WTC11 (cell line): ENCODE measurements at regions not wholly inside any gene's neighbourhood (a gene's known extent, or its start where the extent isn't known, plus 50 kb on each side); places are given as distances from the start of the nearest gene placed in this dataset.

Source experiments
- ATAC-seq: fragments of 200-7000 bp; cut with Tn5 transposase; 2 replicates; pipeline ENCODE4 v1.10.0; 2021; ENCODE audit warnings: mild to moderate bottlenecking, moderate library complexity
- CTCF ChIA-PET: fragments of 300-600 bp; sonication (Branson Sonifier 250); formaldehyde crosslinking; loops from one replicate; lab custom pipeline; 2021; ENCODE audit warnings: antibody characterized with exemption; lab: Charles Lee
- POLR2A ChIA-PET: fragments of 350-600 bp; sonication (Branson Sonifier 250); formaldehyde crosslinking; loops from one replicate; lab custom pipeline; 2021; ENCODE audit warnings: antibody characterized with exemption; lab: Charles Lee
- DNase-seq: peaks from one replicate; pipeline ENCODE4 v3.0.0; 2021; ENCODE audit warnings: low spot score
- H3K27ac Mint-ChIP-seq: 2 replicates; pipeline ENCODE4 v1.8.0; 2021; ENCODE audit warnings: mixed read lengths
- H3K27me3 Mint-ChIP-seq: 2 replicates; pipeline ENCODE4 v1.8.0; 2021; ENCODE audit warnings: low read depth, mild to moderate bottlenecking, moderate library complexity, mixed read lengths
- H3K36me3 Mint-ChIP-seq: 2 replicates; pipeline ENCODE4 v1.8.0; 2021; ENCODE audit warnings: mixed read lengths
- H3K4me1 Mint-ChIP-seq: 2 replicates; pipeline ENCODE4 v1.8.0; 2022; ENCODE audit warnings: mixed read lengths
- H3K4me3 Mint-ChIP-seq: 2 replicates; pipeline ENCODE4 v1.8.0; 2021; ENCODE audit warnings: mild to moderate bottlenecking, moderate library complexity, mixed read lengths
- H3K9me3 Mint-ChIP-seq: 2 replicates; pipeline ENCODE4 v1.8.0; 2021; ENCODE audit warnings: mixed read lengths
- ARID4B ChIP-seq: sonication (generic); formaldehyde crosslinking; IDR thresholded peaks from 2 replicates; pipeline ENCODE4 v1.8.0; 2023; ENCODE audit warnings: missing genetic modification reagents, mild to moderate bottlenecking, borderline replicate concordance
- ATF1 ChIP-seq: sonication (generic); formaldehyde crosslinking; IDR thresholded peaks from 2 replicates; pipeline ENCODE4 v1.8.1; 2023; ENCODE audit warnings: mild to moderate bottlenecking, moderate library complexity, missing genetic modification reagents
- CTCF ChIP-seq: fragments of 200-600 bp; IDR thresholded peaks from 2 replicates; pipeline ENCODE4 v1.8.0; 2022; ENCODE audit warnings: antibody characterized with exemption
- E2F1 ChIP-seq: sonication (generic); formaldehyde crosslinking; IDR thresholded peaks from 2 replicates; pipeline ENCODE4 v1.8.0; 2022; ENCODE audit warnings: mild to moderate bottlenecking, missing genetic modification reagents
- ERG ChIP-seq: fragments of 250-450 bp; sonication (Bioruptor Pico); IDR thresholded peaks from 2 replicates; pipeline ENCODE4 v1.8.0; 2021; ENCODE audit warnings: mild to moderate bottlenecking
- ETV6 ChIP-seq: sonication (generic); formaldehyde crosslinking; IDR thresholded peaks from 2 replicates; pipeline ENCODE4 v1.8.1; 2022; ENCODE audit warnings: mild to moderate bottlenecking, missing genetic modification reagents
- GTF2I ChIP-seq: fragments of 250-450 bp; sonication (Bioruptor Pico); conservative IDR thresholded peaks from 2 replicates; pipeline ENCODE4 v1.4.0; 2021; ENCODE audit warnings: mild to moderate bottlenecking
- MAX ChIP-seq: sonication (generic); formaldehyde crosslinking; IDR thresholded peaks from 2 replicates; pipeline ENCODE4 v1.8.0; 2022; ENCODE audit warnings: mild to moderate bottlenecking, missing genetic modification reagents
- NFE2L1 ChIP-seq: sonication (generic); formaldehyde crosslinking; IDR thresholded peaks from 2 replicates; pipeline ENCODE4 v1.8.1; 2023; ENCODE audit warnings: missing genetic modification reagents
- NR2C2 ChIP-seq: sonication (generic); formaldehyde crosslinking; IDR thresholded peaks from 2 replicates; pipeline ENCODE4 v1.8.0; 2022; ENCODE audit warnings: mild to moderate bottlenecking, missing genetic modification reagents
- PRRX2 ChIP-seq: fragments of 250-450 bp; sonication (Bioruptor Pico); IDR thresholded peaks from 2 replicates; pipeline ENCODE4 v1.8.0; 2021; ENCODE audit warnings: mild to moderate bottlenecking
- STAT6 ChIP-seq: sonication (generic); formaldehyde crosslinking; conservative IDR thresholded peaks from 2 replicates; pipeline ENCODE4 v1.8.1; 2023; ENCODE audit warnings: mild to moderate bottlenecking, low read depth, missing genetic modification reagents, moderate library complexity
- TCF7 ChIP-seq: sonication (generic); formaldehyde crosslinking; IDR thresholded peaks from 2 replicates; pipeline ENCODE4 v1.8.0; 2022; ENCODE audit warnings: mild to moderate bottlenecking, low read depth, missing genetic modification reagents, moderate library complexity
- TEAD1 ChIP-seq: sonication (generic); formaldehyde crosslinking; IDR thresholded peaks from 2 replicates; pipeline ENCODE4 v1.8.0; 2022; ENCODE audit warnings: mild to moderate bottlenecking, missing genetic modification reagents
- ZNF138 ChIP-seq: sonication (generic); formaldehyde crosslinking; conservative IDR thresholded peaks from 2 replicates; pipeline ENCODE4 v1.8.1; 2022; ENCODE audit warnings: mild to moderate bottlenecking, moderate library complexity, missing genetic modification reagents
- ZNF263 ChIP-seq: sonication (generic); formaldehyde crosslinking; IDR thresholded peaks from 2 replicates; pipeline ENCODE4 v1.8.1; 2022; ENCODE audit warnings: low read depth, mild to moderate bottlenecking, moderate library complexity, missing genetic modification reagents
- ZNF416 ChIP-seq: fragments of 250-450 bp; sonication (Bioruptor Pico); IDR thresholded peaks from 2 replicates; pipeline ENCODE4 v1.9.0; 2021; ENCODE audit warnings: mild to moderate bottlenecking, inconsistent platforms

- TF ChIP-seq ATF1 (CRISPR knock-in tag) = no peak
- no peak for TF ChIP-seq E2F1 (CRISPR knock-in tag)
- TF ChIP-seq STAT6 = no peak
- Mint-ChIP-seq H3K27ac (no peak overlapping the region), H3K4me3 (no peak overlapping the region), H3K9me3 (peaks cover 19% of the 10 kb centered on the region), H3K27me3 (no peaks in the 10 kb centered on the region), H3K36me3 (peaks cover 7% of the 10 kb centered on the region; the same call in 1 of the 2 replicates), H3K4me1 (no peaks in the 10 kb centered on the region)
- ChIA-PET CTCF (no interaction called here), POLR2A (no interaction called here)
- ATAC-seq = no peak
- no peak for DNase-seq
These were observed 338.8 kb downstream of the PLA2G4A start for GRCh38 chr1:187167555-187167954.

GRCh38 chr1:187168297-187168696 is 339.5 kb downstream of the PLA2G4A start:
- Mint-ChIP-seq H3K4me3 (no peak overlapping the region), H3K27ac (no peak overlapping the region)
- CTCF ChIA-PET = no interaction called here

GRCh38 chr1:187185389-187185788 is 356.6 kb downstream of the PLA2G4A start:
- CTCF ChIA-PET = no interaction called here
- no peak for DNase-seq
- no peak for TF ChIP-seq TEAD1 (CRISPR knock-in tag)
- no peak for TF ChIP-seq NFE2L1
- no peak for TF ChIP-seq ZNF138 (CRISPR knock-in tag)
- no peak for TF ChIP-seq TCF7 (CRISPR knock-in tag)
- no peak for TF ChIP-seq ARID4B (CRISPR knock-in tag)
- no peak for TF ChIP-seq ETV6 (CRISPR knock-in tag)
- TF ChIP-seq PRRX2 (CRISPR knock-in tag) = no peak
- no peak for TF ChIP-seq NR2C2 (CRISPR knock-in tag)
- TF ChIP-seq ERG = no peak
- TF ChIP-seq E2F1 (CRISPR knock-in tag) = no peak

More at GRCh38 chr1:187168297-187168696, 339.5 kb downstream of the PLA2G4A start:
- Mint-ChIP-seq H3K27me3 (no peaks in the 10 kb centered on the region), H3K36me3 (peaks cover 7% of the 10 kb centered on the region; the same call in 1 of the 2 replicates), H3K4me1 (no peaks in the 10 kb centered on the region), H3K9me3 (peaks cover 23% of the 10 kb centered on the region)
- DNase-seq (no peak), ATAC-seq (no peak)
- POLR2A ChIA-PET = no interaction called here
- TF ChIP-seq NR2C2 (CRISPR knock-in tag) (no peak), GTF2I (CRISPR knock-in tag) (no peak), MAX (CRISPR knock-in tag) (no peak), ZNF263 (no peak), ZNF416 (no peak), CTCF (no peak)

More at GRCh38 chr1:187185389-187185788, 356.6 kb downstream of the PLA2G4A start:
- Mint-ChIP-seq H3K9me3 (peaks cover 32% of the 10 kb centered on the region), H3K36me3 (peaks cover 14% of the 10 kb centered on the region), H3K4me1 (no peaks in the 10 kb centered on the region), H3K27me3 (no peaks in the 10 kb centered on the region), H3K27ac (no peak overlapping the region), H3K4me3 (no peak overlapping the region)
- POLR2A ChIA-PET = no interaction called here
- ATAC-seq = no peak; the same call in 1 of the 2 replicates
